BLaER1 treated with 17β-estradiol and CSF1 and Interleukin-3, amounts not matched to agents 10 nM and 100 nM (cell line): ENCODE measurements at regions not wholly inside any gene's neighbourhood (a gene's known extent, or its start where the extent isn't known, plus 50 kb on each side); places are given as distances from the start of the nearest gene placed in this dataset.
"Not testable (repeated sequence)": the region's sequence is repeated elsewhere in the genome, so short reads cannot be mapped to it uniquely, and the experiment has no call there.

Experiments used
- H3K27ac ChIP-seq, 11 experiments: shearing (Covaris generic); formaldehyde crosslinking; 2 replicates each; pipeline ENCODE4 v1.8.1; 2022
- H3K27me3 ChIP-seq, 11 experiments: shearing (Covaris generic); formaldehyde crosslinking; 2 replicates each; pipeline ENCODE4 v1.8.1; 2022
- H3K36me3 ChIP-seq, 11 experiments: shearing (Covaris generic); formaldehyde crosslinking; 2 replicates each; pipeline ENCODE4 v1.8.1; 2022
- H3K4me1 ChIP-seq, 10 experiments: shearing (Covaris generic); formaldehyde crosslinking; 2 replicates each; pipeline ENCODE4 v1.8.1; 2022
- H3K4me2 ChIP-seq, 11 experiments: shearing (Covaris generic); formaldehyde crosslinking; 2 replicates each; pipeline ENCODE4 v1.8.1; 2022
- H3K4me3 ChIP-seq, 10 experiments: shearing (Covaris generic); formaldehyde crosslinking; 2 replicates each; pipeline ENCODE4 v1.8.1; 2022
- H3K9ac ChIP-seq, 11 experiments: shearing (Covaris generic); formaldehyde crosslinking; 2 replicates each; pipeline ENCODE4 v1.8.1; 2022
- H3K9me3 ChIP-seq, 11 experiments: shearing (Covaris generic); formaldehyde crosslinking; replicated peaks in 1 of 11; 2 replicates each; pipeline ENCODE4 v1.8.1; 2022
- H4K20me1 ChIP-seq, 11 experiments: shearing (Covaris generic); formaldehyde crosslinking; 2 replicates each; pipeline ENCODE4 v1.8.1; 2022
- Cebpa-rat ChIP-seq, 11 experiments: shearing (Covaris generic); IDR thresholded peaks; 2 replicates each; pipeline ENCODE4 v1.8.1; 2022

DNA sequence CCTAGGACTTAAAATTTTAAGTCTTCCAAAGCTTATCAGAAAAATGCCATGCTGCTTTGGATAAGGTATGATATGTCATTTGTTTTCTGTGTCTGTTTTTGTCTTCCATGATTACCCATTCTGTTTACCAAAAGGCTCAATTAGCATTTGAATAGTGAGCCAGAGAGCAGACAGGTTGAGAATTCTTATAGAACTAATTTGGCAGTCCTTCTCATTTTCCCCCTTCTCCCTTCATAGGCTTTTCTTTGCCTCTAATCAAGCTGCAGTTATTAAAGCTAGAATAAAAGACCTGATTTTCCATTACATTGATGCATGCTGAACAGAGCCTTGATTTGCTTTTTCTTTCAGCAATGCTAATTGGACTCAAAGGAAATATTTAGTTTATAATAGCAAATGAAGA is 993.0 kb downstream of the MAT2B start:
- no peak for TF ChIP-seq Cebpa-rat (IDR thresholded peaks at IDR 0.05)
- Histone ChIP-seq H4K20me1 (no peaks in the 10 kb centered on the region), H3K27ac (no peak overlapping the region), H3K9me3 (no peaks in the 10 kb centered on the region), H3K9ac (no peak overlapping the region), H3K36me3 (no peaks in the 10 kb centered on the region), H3K27me3 (no peaks in the 10 kb centered on the region), H3K4me3 (no peak overlapping the region), H3K4me2 (no peak overlapping the region), H3K4me1 (no peaks in the 10 kb centered on the region)

DNA sequence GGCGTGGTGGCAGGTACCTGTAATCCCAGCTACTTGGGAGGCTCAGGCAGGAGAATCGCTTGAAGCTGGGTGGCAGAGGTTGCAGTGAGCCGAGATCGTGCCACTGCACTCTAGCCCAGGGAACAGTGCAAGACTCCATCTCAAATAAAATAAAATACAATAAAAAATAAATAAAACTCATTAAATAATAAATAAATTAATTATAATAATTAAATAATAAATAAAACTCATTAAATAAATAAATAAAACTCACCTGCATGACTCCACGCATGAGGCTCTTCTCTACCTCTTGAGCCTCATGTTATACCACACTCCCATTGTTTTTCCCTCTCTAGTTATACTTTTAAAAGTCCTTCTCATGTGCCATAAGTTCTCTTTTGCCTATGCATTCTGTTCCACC is 995.4 kb downstream of the MAT2B start:
- no peak overlapping the region for H3K4me3 ChIP-seq
- no peak overlapping the region for H3K27ac ChIP-seq
- no peak for TF ChIP-seq Cebpa-rat (IDR thresholded peaks at IDR 0.05)
- no peaks in the 10 kb centered on the region for H4K20me1 ChIP-seq
- H3K9ac ChIP-seq = no peak overlapping the region
- H3K4me1 ChIP-seq = no peaks in the 10 kb centered on the region
- H3K27me3 ChIP-seq = no peaks in the 10 kb centered on the region
- no peaks in the 10 kb centered on the region for H3K9me3 ChIP-seq
- no peak overlapping the region for H3K4me2 ChIP-seq
- no peaks in the 10 kb centered on the region for H3K36me3 ChIP-seq

DNA sequence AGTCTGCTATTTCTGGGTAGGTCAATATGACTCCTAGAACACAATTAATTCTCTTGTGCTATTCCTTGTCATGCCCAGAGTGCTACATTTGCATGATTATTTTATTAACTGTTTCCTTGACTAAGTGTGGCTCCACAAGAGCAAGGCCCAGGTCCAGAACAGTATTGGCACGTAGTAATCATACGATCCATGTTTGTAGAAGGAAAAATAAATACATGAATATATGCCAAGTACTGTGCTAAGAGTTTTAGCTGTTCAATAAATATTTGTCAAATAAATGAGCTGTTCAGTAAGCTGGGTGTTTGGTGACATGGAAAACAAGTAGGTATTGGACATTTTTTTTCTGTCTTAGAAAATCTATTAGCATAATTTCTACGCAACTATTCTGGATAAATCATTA is 995.9 kb downstream of the MAT2B start:
- no peaks in the 10 kb centered on the region for H4K20me1 ChIP-seq
- H3K27me3 ChIP-seq = no peaks in the 10 kb centered on the region
- no peak overlapping the region for H3K4me2 ChIP-seq
- H3K27ac ChIP-seq = no peak overlapping the region
- H3K4me3 ChIP-seq = no peak overlapping the region
- no peaks in the 10 kb centered on the region for H3K36me3 ChIP-seq
- H3K4me1 ChIP-seq = no peaks in the 10 kb centered on the region
- no peak for TF ChIP-seq Cebpa-rat (IDR thresholded peaks at IDR 0.05)
- no peak overlapping the region for H3K9ac ChIP-seq
- no peaks in the 10 kb centered on the region for H3K9me3 ChIP-seq

DNA sequence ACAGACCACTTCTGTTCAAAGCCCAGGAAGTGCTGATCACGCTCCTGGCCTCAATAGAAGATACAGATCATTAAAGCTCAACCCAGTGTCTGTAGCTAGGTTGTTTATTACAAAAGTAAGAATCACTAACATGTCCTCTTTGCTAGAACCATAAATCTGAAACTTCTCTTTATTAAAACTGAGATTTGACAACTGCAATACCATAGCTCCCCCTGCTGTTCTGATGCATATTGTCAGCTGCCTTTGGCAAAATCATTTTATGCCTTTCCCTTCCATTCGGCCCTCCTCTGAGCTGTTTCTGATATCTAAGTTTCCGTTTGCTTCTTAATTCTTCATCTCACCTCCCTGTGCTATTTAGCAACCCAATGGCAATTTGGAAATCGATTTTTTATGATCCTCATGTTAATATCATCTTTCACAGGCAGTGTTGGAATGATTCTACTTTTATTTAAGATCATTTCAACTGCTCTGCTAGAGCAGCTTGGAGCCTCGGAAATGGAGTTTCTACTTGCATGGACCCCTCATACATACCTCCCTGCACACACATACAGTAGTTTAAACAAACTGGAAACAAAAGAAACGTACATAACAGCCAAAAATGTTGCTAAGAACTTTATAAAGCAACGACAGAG is 998.8 kb downstream of the MAT2B start:
- no peak for TF ChIP-seq Cebpa-rat (IDR thresholded peaks at IDR 0.05)

DNA sequence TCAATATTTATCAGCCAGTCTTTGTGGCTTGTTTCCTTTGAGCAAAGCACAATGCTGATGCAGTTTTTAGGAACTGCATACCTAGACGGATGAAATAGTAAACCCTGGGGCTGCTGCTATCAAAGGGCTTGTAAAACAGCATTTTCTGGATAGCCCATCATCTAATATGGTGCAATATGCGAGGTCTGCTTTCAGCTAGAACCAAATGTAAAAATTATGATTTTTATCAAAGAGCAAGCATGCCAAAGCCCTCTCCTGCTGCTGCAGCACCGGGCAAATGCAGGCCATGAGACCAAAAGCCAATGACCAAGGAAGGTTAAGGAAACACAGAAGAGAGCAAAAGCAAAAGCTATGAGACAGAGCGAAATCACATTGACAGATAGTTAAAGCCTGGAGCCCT is 1000.4 kb downstream of the MAT2B start:
- Histone ChIP-seq H3K9ac (no peak overlapping the region), H3K27me3 (no peaks in the 10 kb centered on the region), H3K27ac (no peak overlapping the region), H3K4me1 (no peaks in the 10 kb centered on the region), H3K4me2 (no peak overlapping the region), H3K4me3 (no peak overlapping the region), H4K20me1 (no peaks in the 10 kb centered on the region), H3K36me3 (no peaks in the 10 kb centered on the region), H3K9me3 (no peaks in the 10 kb centered on the region)
- TF ChIP-seq Cebpa-rat (IDR thresholded peaks at IDR 0.05) = no peak

More for the DNA sequence above, 998.8 kb downstream of the MAT2B start:
- Histone ChIP-seq H3K27ac (no peak overlapping the region), H3K27me3 (no peaks in the 10 kb centered on the region), H3K4me2 (no peak overlapping the region), H3K4me1 (no peaks in the 10 kb centered on the region), H3K4me3 (no peak overlapping the region), H3K9me3 (no peaks in the 10 kb centered on the region), H4K20me1 (no peaks in the 10 kb centered on the region), H3K9ac (no peak overlapping the region), H3K36me3 (no peaks in the 10 kb centered on the region)

DNA sequence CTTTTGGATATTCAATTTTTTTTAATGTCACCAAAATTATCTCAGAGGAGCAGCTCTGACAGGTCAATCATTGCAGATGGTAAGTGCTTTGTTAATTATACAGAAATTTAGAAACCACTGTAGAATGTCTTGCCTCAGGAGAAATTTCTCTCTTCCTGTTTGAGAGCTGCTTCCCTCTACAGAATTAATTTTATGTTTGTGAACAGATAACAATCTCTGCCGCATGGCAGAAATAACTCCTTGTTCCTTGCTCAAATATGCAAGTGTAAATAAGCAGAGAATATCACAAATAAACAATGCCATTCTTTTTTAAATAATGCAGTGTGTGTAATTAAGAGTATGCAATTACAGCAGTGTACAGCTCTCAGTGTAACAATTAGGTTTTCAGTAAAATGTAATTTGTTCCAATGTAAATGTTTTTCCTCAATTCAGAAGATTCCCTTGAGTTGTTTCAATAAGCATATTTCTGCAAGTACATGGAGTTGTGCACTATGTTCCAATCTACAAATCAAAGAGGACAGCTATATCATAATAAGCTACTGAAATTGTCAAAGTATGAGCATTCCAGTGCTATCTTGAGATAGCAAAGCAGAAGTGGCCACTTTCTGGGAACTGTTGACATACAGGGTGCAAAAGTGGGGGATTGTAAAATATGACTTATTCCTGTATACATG is 1012.8 kb downstream of the MAT2B start:
- H3K4me3 ChIP-seq = no peak overlapping the region
- H3K36me3 ChIP-seq = no peaks in the 10 kb centered on the region
- no peaks in the 10 kb centered on the region for H3K27me3 ChIP-seq
- no peaks in the 10 kb centered on the region for H3K4me1 ChIP-seq
- no peak overlapping the region for H3K27ac ChIP-seq
- no peak overlapping the region for H3K4me2 ChIP-seq
- H4K20me1 ChIP-seq = no peaks in the 10 kb centered on the region
- no peak overlapping the region for H3K9ac ChIP-seq
- H3K9me3 ChIP-seq = no peaks in the 10 kb centered on the region
- no peak for TF ChIP-seq Cebpa-rat (IDR thresholded peaks at IDR 0.05)

DNA sequence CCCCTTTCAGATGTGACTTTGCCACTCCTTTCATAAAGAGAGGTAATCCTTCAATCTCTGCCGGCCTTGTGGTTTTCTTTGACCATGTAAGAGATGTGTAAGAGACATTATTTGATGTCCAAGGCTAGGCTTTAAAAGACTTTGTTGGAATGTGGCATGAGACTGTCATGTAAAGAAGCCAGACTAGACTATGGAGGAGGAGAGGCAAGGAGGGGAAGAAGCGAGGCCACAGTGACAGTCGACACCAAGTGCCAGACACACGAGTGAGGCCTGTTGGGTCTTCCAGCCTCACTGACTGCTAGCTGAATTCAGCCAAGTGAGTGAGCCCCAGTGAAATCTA is 1013.3 kb downstream of the MAT2B start:
- Histone ChIP-seq H4K20me1 (no peaks in the 10 kb centered on the region), H3K4me2 (no peak overlapping the region), H3K4me1 (no peaks in the 10 kb centered on the region), H3K27me3 (no peaks in the 10 kb centered on the region), H3K9me3 (no peaks in the 10 kb centered on the region), H3K4me3 (no peak overlapping the region), H3K9ac (no peak overlapping the region), H3K27ac (no peak overlapping the region), H3K36me3 (no peaks in the 10 kb centered on the region)
- TF ChIP-seq Cebpa-rat (IDR thresholded peaks at IDR 0.05) = no peak

DNA sequence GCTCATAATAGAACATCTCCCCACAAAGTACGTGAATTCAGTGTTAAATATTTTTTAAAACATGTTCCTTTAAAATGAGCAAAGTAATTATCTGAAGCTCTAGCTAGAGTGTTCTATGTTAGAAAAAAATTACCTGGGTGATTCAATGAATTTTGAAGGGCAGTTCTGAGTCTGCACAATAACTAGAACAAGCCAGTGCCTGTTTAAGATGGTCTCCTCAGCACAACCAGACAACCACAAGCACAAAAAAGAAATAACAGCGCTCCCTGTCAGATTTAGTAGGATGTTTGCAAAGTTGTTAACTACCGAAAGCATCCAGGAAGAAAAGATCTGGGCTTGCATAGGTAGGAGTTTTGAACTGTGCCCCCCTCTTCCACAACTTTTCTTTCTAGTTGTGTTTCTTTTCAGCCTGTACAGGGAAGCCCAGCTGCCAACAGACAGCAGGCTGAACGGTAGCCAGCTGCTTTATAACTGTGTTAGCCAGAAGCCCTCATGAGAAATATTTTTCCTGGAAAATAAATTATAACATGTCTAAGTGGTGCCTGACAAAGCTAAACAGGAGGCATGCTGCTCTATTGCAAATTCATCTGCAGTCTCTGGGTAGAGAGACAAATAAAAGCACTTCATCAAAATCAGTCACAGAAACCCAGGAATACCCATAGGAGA is 1026.9 kb downstream of the MAT2B start:
- Histone ChIP-seq H3K36me3 (no peaks in the 10 kb centered on the region), H3K9ac (no peak overlapping the region), H3K27me3 (no peaks in the 10 kb centered on the region), H3K9me3 (no peaks in the 10 kb centered on the region), H3K4me3 (no peak overlapping the region), H3K4me1 (no peaks in the 10 kb centered on the region), H4K20me1 (no peaks in the 10 kb centered on the region), H3K4me2 (no peak overlapping the region), H3K27ac (no peak overlapping the region)
- TF ChIP-seq Cebpa-rat (IDR thresholded peaks at IDR 0.05) = no peak

DNA sequence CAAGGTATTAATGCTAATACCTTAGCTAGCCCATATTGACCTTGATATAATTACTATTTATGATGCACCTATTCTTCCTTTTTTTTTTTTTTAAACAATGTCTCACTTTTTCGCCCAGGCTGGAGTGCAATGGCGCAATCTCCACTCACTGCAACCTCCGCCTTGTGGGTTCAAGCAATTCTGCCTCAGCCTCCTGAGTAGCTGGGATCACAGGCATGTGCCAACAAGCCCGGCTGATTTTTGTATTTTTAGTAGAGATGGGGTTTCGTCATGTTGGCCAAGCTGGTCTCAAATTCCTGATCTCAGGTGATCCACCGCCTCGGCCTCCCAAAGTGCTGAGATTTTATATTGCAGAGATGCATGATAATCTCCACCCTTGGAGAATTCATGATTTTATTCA is 1028.0 kb downstream of the MAT2B start:
- not testable (repeated sequence) for H3K4me1 ChIP-seq, H3K9me3 ChIP-seq, H3K27ac ChIP-seq, H3K36me3 ChIP-seq, H3K4me2 ChIP-seq, H3K4me3 ChIP-seq, H3K9ac ChIP-seq, H4K20me1 ChIP-seq, H3K27me3 ChIP-seq

DNA sequence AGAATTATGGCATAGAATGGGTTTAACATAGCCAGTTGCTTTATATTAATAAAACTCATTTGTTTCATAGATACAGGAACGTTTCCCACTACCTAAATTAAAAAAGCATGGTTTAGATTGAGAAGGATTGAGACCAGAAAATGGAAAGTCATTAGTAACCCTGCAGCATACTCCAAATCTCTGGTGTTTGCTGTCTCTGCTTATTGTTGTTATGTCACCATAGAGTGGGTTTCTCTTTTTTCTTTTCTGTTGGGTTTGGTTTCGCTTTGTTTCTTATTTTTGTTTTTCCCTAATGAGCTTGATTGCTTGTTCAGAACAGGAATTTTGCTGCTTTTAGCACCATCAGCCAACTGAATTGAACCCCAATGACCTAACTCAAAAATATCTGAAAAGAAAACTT is 1034.8 kb downstream of the MAT2B start:
- no peak overlapping the region for H3K9ac ChIP-seq
- no peak for TF ChIP-seq Cebpa-rat (IDR thresholded peaks at IDR 0.05)
- no peak overlapping the region for H3K4me2 ChIP-seq
- no peaks in the 10 kb centered on the region for H3K36me3 ChIP-seq
- H3K27me3 ChIP-seq = no peaks in the 10 kb centered on the region
- H3K4me3 ChIP-seq = no peak overlapping the region
- H3K4me1 ChIP-seq = no peaks in the 10 kb centered on the region
- H3K9me3 ChIP-seq = no peaks in the 10 kb centered on the region
- no peaks in the 10 kb centered on the region for H4K20me1 ChIP-seq
- H3K27ac ChIP-seq = no peak overlapping the region
